ENCODE measurements at regions not wholly inside any gene's neighbourhood (a gene's known extent, or its start where the extent isn't known, plus 50 kb on each side); places are given as distances from the start of the nearest gene placed in this dataset.

DNA sequence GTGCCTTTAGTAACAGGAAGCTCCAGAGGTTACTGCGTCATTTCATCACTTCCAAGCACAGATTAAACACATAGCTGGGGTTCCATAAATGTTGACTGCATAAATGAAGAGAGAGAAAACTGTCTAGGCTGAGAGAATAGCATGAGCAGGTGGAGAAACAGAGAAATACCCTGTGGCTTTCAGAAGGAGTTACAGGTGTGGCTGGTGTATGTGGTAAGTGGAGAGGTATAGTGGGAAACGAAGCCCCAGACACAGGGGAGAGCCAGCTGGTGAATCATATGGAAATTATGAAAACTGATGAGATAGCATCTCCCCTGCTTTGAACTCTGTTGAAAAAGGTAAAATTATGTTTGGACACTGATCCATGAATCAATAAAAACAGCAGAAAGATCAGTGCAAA, 807.4 kb upstream of the POU3F3 start (continued):
- TF ChIP-seq, protein P1, sequence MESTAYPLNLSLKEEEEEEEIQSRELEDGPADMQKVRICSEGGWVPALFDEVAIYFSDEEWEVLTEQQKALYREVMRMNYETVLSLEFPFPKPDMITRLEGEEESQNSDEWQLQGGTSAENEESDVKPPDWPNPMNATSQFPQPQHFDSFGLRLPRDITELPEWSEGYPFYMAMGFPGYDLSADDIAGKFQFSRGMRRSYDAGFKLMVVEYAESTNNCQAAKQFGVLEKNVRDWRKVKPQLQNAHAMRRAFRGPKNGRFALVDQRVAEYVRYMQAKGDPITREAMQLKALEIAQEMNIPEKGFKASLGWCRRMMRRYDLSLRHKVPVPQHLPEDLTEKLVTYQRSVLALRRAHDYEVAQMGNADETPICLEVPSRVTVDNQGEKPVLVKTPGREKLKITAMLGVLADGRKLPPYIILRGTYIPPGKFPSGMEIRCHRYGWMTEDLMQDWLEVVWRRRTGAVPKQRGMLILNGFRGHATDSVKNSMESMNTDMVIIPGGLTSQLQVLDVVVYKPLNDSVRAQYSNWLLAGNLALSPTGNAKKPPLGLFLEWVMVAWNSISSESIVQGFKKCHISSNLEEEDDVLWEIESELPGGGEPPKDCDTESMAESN (CRISPR knock-in tag; conservative IDR thresholded peaks at IDR 0.05), result no peak
- TF ChIP-seq ZFP37 (CRISPR knock-in tag; IDR thresholded peaks at IDR 0.05; ENCODE audit: borderline replicate concordance) (no peak), DNMT3B (CRISPR knock-in tag; conservative IDR thresholded peaks at IDR 0.05) (no peak), THAP11 (CRISPR knock-in tag; IDR thresholded peaks at IDR 0.05) (no peak), ZNF75D (CRISPR knock-in tag; IDR thresholded peaks at IDR 0.05; ENCODE audit: borderline replicate concordance) (no peak), FOXA3 (CRISPR knock-in tag; IDR thresholded peaks at IDR 0.05) (no peak), ETV5 (CRISPR knock-in tag; IDR thresholded peaks at IDR 0.05; ENCODE audit: borderline replicate concordance) (no peak), ATAD3A (CRISPR knock-in tag; IDR thresholded peaks at IDR 0.05) (no peak), SNRNP70 (IDR thresholded peaks at IDR 0.05; ENCODE audit: low read depth, low read length) (no peak), TBL1XR1 (IDR thresholded peaks at IDR 0.05; ENCODE audit: borderline replicate concordance, low read length, partially characterized antibody) (no peak), HMG20B (CRISPR knock-in tag; conservative IDR thresholded peaks at IDR 0.05) (no peak), ZNF367 (CRISPR knock-in tag; IDR thresholded peaks at IDR 0.05; ENCODE audit: borderline replicate concordance) (no peak), SRSF9 (IDR thresholded peaks at IDR 0.05; ENCODE audit: borderline replicate concordance, insufficient read depth, low read depth, low read length, poor library complexity, severe bottlenecking) (no peak), RAD21 (CRISPR knock-in tag; IDR thresholded peaks at IDR 0.05) (no peak)
- TF ChIP-seq, protein P2, sequence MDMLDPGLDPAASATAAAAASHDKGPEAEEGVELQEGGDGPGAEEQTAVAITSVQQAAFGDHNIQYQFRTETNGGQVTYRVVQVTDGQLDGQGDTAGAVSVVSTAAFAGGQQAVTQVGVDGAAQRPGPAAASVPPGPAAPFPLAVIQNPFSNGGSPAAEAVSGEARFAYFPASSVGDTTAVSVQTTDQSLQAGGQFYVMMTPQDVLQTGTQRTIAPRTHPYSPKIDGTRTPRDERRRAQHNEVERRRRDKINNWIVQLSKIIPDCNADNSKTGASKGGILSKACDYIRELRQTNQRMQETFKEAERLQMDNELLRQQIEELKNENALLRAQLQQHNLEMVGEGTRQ (IDR thresholded peaks at IDR 0.05; ENCODE audit: low read depth, low read length), result no peak
- TF ChIP-seq, protein P2 (CRISPR knock-in tag; IDR thresholded peaks at IDR 0.05; ENCODE audit: borderline replicate concordance), result no peak

Measured in HepG2 (cell line).